ENCODE measurements at regions not wholly inside any gene's neighbourhood (a gene's known extent, or its start where the extent isn't known, plus 50 kb on each side); places are given as distances from the start of the nearest gene placed in this dataset.

- no peak for DNase-seq
Measured at GRCh38 chr2:221817878-221818277, 245.8 kb upstream of the EPHA4 start.

- DNase-seq = no peak
Measured at GRCh38 chr2:221817052-221817451, 244.9 kb upstream of the EPHA4 start.

- no peak for DNase-seq
Measured at GRCh38 chr2:221816566-221816965, 244.5 kb upstream of the EPHA4 start.

GRCh38 chr2:221810650-221811049 is 238.5 kb upstream of the EPHA4 start:
- no peak for DNase-seq

- no peak for DNase-seq
Measured at GRCh38 chr2:221810245-221810644, 238.1 kb upstream of the EPHA4 start.

GRCh38 chr2:221808488-221808887 is 236.4 kb upstream of the EPHA4 start:
- no peak for DNase-seq

GRCh38 chr2:221807706-221808105 is 235.6 kb upstream of the EPHA4 start:
- no peak for DNase-seq

GRCh38 chr2:221802089-221802488 is 230.0 kb upstream of the EPHA4 start:
- DNase-seq = no peak

- no peak for DNase-seq
Measured at GRCh38 chr2:221792971-221793521, 220.9 kb upstream of the EPHA4 start.

GRCh38 chr2:221791844-221792243 is 219.7 kb upstream of the EPHA4 start:
- DNase-seq = no peak

GRCh38 chr2:221787561-221787960 is 215.5 kb upstream of the EPHA4 start:
- no peak for DNase-seq

- DNase-seq = no peak
Measured at GRCh38 chr2:221786297-221786926, 214.3 kb upstream of the EPHA4 start.

- no peak for DNase-seq
Measured at GRCh38 chr2:221780281-221780688, 208.2 kb upstream of the EPHA4 start.

- no peak for DNase-seq
Measured at GRCh38 chr2:221779614-221780067, 207.5 kb upstream of the EPHA4 start.

GRCh38 chr2:221778025-221778424 is 205.9 kb upstream of the EPHA4 start:
- peak in 1 of 2 experiments; percentile 18 for DNase-seq

GRCh38 chr2:221777119-221777518 is 205.0 kb upstream of the EPHA4 start:
- no peak for DNase-seq

GRCh38 chr2:221775096-221775495 is 203.0 kb upstream of the EPHA4 start:
- DNase-seq = peak in 1 of 2 experiments; percentile 23

GRCh38 chr2:221774136-221774535 is 202.0 kb upstream of the EPHA4 start:
- DNase-seq = no peak

- no peak for DNase-seq
Measured at GRCh38 chr2:221771297-221771696, 199.2 kb upstream of the EPHA4 start.

GRCh38 chr2:221767106-221768012 is 195.3 kb upstream of the EPHA4 start:
- no peak for DNase-seq

GRCh38 chr2:221762496-221762895 is 190.4 kb upstream of the EPHA4 start:
- no peak for DNase-seq

GRCh38 chr2:221761260-221761659 is 189.2 kb upstream of the EPHA4 start:
- DNase-seq = no peak

GRCh38 chr2:221758076-221758475 is 186.0 kb upstream of the EPHA4 start:
- peak in 1 of 2 experiments; percentile 32 for DNase-seq

- no peak for DNase-seq
Measured at GRCh38 chr2:221753401-221753800, 181.3 kb upstream of the EPHA4 start.

All from NCI-H524 (cell line).